IMR-90 (cell line): ENCODE measurements at regions not wholly inside any gene's neighbourhood (a gene's known extent, or its start where the extent isn't known, plus 50 kb on each side); places are given as distances from the start of the nearest gene placed in this dataset.

ENCODE experiments used
- ATAC-seq: fragments of 200-7000 bp; cut with Tn5 transposase; 2 replicates; pipeline ENCODE4 v1.9.1; 2020; ENCODE audit warnings: low read depth, mild to moderate bottlenecking, moderate library complexity
- BruUV-seq: library from RNA; stranded (reverse); fragments of 400-500 nt; replicated peaks from 2 replicates; lab custom pipeline; 2021; lab: Mats Ljungman, UMichigan
- CTCF ChIA-PET: fragments of 300-600 bp; formaldehyde crosslinking; extraction: SDS; loops from one replicate; lab custom pipeline; 2021; ENCODE audit warnings: antibody characterized with exemption; lab: Yijun Ruan, JAX
- POLR2A ChIA-PET: fragments of 300-600 bp; sonication (Branson Sonifier 250); formaldehyde crosslinking; loops from one replicate; lab custom pipeline; 2022; ENCODE audit warnings: antibody characterized with exemption; ENCODE audit not compliant: unreplicated experiment; lab: Charles Lee
- DNase-seq: peaks from one replicate; pipeline ENCODE4 v3.0.0; 2013
- H2AFZ ChIP-seq: replicated peaks from 2 replicates; pipeline ENCODE3; 2013; ENCODE audit warnings: low read length, mild to moderate bottlenecking; ENCODE audit not compliant: poor library complexity
- H2AK5ac ChIP-seq: 2 replicates; pipeline ENCODE4 v1.6.1; 2013; ENCODE audit warnings: low read depth, low read length, inconsistent platforms
- H2AK9ac ChIP-seq: replicated peaks from 2 replicates; pipeline ENCODE3; 2013; ENCODE audit warnings: mild to moderate bottlenecking, low read depth, low read length, moderate library complexity; ENCODE audit not compliant: poor library complexity
- H2BK120ac ChIP-seq: 2 replicates; pipeline ENCODE4 v1.6.1; 2013; ENCODE audit warnings: low read depth, low read length, inconsistent platforms
- H2BK15ac ChIP-seq: 3 replicates; pipeline ENCODE4 v1.6.1; 2013; ENCODE audit warnings: low read depth, low read length, inconsistent platforms
- H2BK20ac ChIP-seq: 2 replicates; pipeline ENCODE4 v1.6.1; 2013; ENCODE audit warnings: low read depth, mild to moderate bottlenecking, inconsistent platforms, low read length, moderate library complexity
- H2BK5ac ChIP-seq: 2 replicates; pipeline ENCODE4 v1.6.1; 2013; ENCODE audit warnings: mild to moderate bottlenecking, low read depth, low read length, inconsistent platforms; ENCODE audit not compliant: poor library complexity, severe bottlenecking
- H3K14ac ChIP-seq: replicated peaks from 2 replicates; pipeline ENCODE4 v1.6.1; 2013; ENCODE audit warnings: low read depth, low read length, inconsistent platforms
- H3K18ac ChIP-seq: 2 replicates; pipeline ENCODE4 v1.6.1; 2013; ENCODE audit warnings: low read depth, low read length, control low read depth
- H3K23ac ChIP-seq: 2 replicates; pipeline ENCODE4 v1.6.1; 2013; ENCODE audit warnings: low read depth, low read length, inconsistent platforms
- H3K27ac ChIP-seq: 2 replicates; pipeline ENCODE4 v1.5.1; 2013; ENCODE audit warnings: mild to moderate bottlenecking, control low read depth, low read length; ENCODE audit not compliant: insufficient read depth
- H3K27me3 ChIP-seq: 2 replicates; pipeline ENCODE4 v1.6.1; 2013; ENCODE audit warnings: low read length; ENCODE audit not compliant: control insufficient read depth, insufficient read depth
- H3K36me3 ChIP-seq: 2 replicates; pipeline ENCODE4 v1.6.1; 2013; ENCODE audit warnings: low read length, mixed read lengths; ENCODE audit not compliant: control insufficient read depth, insufficient read depth
- H3K4ac ChIP-seq: 2 replicates; pipeline ENCODE4 v1.6.1; 2013; ENCODE audit warnings: low read depth, low read length, inconsistent platforms
- H3K4me1 ChIP-seq: 2 replicates; pipeline ENCODE4 v1.6.1; 2013; ENCODE audit warnings: low read length, mixed read lengths; ENCODE audit not compliant: control insufficient read depth, insufficient read depth
- H3K4me2 ChIP-seq: 2 replicates; pipeline ENCODE4 v1.6.1; 2013; ENCODE audit warnings: low read depth, mild to moderate bottlenecking, control low read depth, low read length, moderate library complexity
- H3K4me3 ChIP-seq: 2 replicates; pipeline ENCODE4 v1.5.1; 2013; ENCODE audit warnings: low read depth, mild to moderate bottlenecking, control low read depth, low read length, moderate library complexity; ENCODE audit not compliant: insufficient read depth
- H3K56ac ChIP-seq: 2 replicates; pipeline ENCODE4 v1.6.1; 2013; ENCODE audit warnings: low read length, inconsistent platforms; ENCODE audit not compliant: insufficient read depth; ENCODE audit errors: extremely low read depth
- H3K79me1 ChIP-seq, 2 experiments: 2 replicates each; pipeline ENCODE4 v1.6.1; 2013; ENCODE audit warnings: low read length in 2 of 2, inconsistent platforms in 1 of 2, low read depth in 1 of 2
- H3K9ac ChIP-seq: 2 replicates; pipeline ENCODE4 v1.6.1; 2013; ENCODE audit warnings: low read depth, low read length, control low read depth
- H3K9me1 ChIP-seq: 2 replicates; pipeline ENCODE4 v1.6.1; 2013; ENCODE audit warnings: low read length, inconsistent platforms; ENCODE audit not compliant: insufficient read depth
- H3K9me3 ChIP-seq: 2 replicates; pipeline ENCODE4 v1.6.1; 2013; ENCODE audit warnings: low read length; ENCODE audit not compliant: control insufficient read depth, insufficient read depth
- H4K20me1 ChIP-seq: 2 replicates; pipeline ENCODE4 v1.6.1; 2013; ENCODE audit warnings: low read length, inconsistent platforms; ENCODE audit not compliant: insufficient read depth
- H4K5ac ChIP-seq: 2 replicates; pipeline ENCODE4 v1.6.1; 2013; ENCODE audit warnings: mild to moderate bottlenecking, low read depth, low read length, control low read depth
- H4K8ac ChIP-seq, 2 experiments: 2 replicates each; pipeline ENCODE4 v1.6.1; 2013; ENCODE audit warnings: low read depth in 2 of 2, low read length in 2 of 2, control low read depth in 1 of 2, inconsistent platforms in 1 of 2
- H4K91ac ChIP-seq: 2 replicates; pipeline ENCODE4 v1.6.1; 2013; ENCODE audit warnings: low read depth, low read length, inconsistent platforms; ENCODE audit not compliant: insufficient read depth
- BHLHE40 ChIP-seq: fragments of 150-350 bp; IDR thresholded peaks from 2 replicates; pipeline ENCODE4 v1.6.1; 2016; ENCODE audit warnings: mild to moderate bottlenecking, low read depth, low read length
- CEBPB ChIP-seq: IDR thresholded peaks from 2 replicates; pipeline ENCODE4 v1.6.1; 2012; ENCODE audit warnings: low read depth, low read length, improper control_type of control experiment
- CHD1 ChIP-seq: IDR thresholded peaks from 2 replicates; pipeline ENCODE4 v1.6.1; 2012; ENCODE audit warnings: low read depth, low read length, improper control_type of control experiment
- FOS ChIP-seq: fragments of 150-350 bp; IDR thresholded peaks from 2 replicates; pipeline ENCODE4 v1.6.1; 2016; ENCODE audit warnings: low read depth, low read length
- MAFK ChIP-seq: IDR thresholded peaks from 2 replicates; pipeline ENCODE4 v1.6.1; 2012; ENCODE audit warnings: low read depth, low read length, improper control_type of control experiment
- MAZ ChIP-seq: IDR thresholded peaks from 2 replicates; pipeline ENCODE4 v1.6.1; 2012; ENCODE audit warnings: low read depth, mild to moderate bottlenecking, low read length, improper control_type of control experiment, moderate library complexity, borderline replicate concordance
- MXI1 ChIP-seq: IDR thresholded peaks from 2 replicates; pipeline ENCODE4 v1.6.1; 2012; ENCODE audit warnings: low read depth, mild to moderate bottlenecking, low read length, moderate library complexity, borderline replicate concordance
- NFE2L2 ChIP-seq: fragments of 150-350 bp; IDR thresholded peaks from 2 replicates; pipeline ENCODE4 v1.6.1; 2016; ENCODE audit warnings: low read depth, mild to moderate bottlenecking, low read length
- POLR2A ChIP-seq: IDR thresholded peaks from 2 replicates; pipeline ENCODE4 v1.6.1; 2012; ENCODE audit warnings: mild to moderate bottlenecking, low read depth, low read length
- RAD21 ChIP-seq: IDR thresholded peaks from 2 replicates; pipeline ENCODE4 v1.6.1; 2012; ENCODE audit warnings: low read length, improper control_type of control experiment
- RCOR1 ChIP-seq: IDR thresholded peaks from 2 replicates; pipeline ENCODE4 v1.6.1; 2012; ENCODE audit warnings: mild to moderate bottlenecking, low read length, improper control_type of control experiment; ENCODE audit not compliant: insufficient replicate concordance
- RFX5 ChIP-seq: IDR thresholded peaks from 2 replicates; pipeline ENCODE4 v1.8.0; 2012; ENCODE audit warnings: low read depth, mild to moderate bottlenecking, low read length, moderate library complexity
- SMC3 ChIP-seq: fragments of 150-350 bp; IDR thresholded peaks from 2 replicates; pipeline ENCODE4 v1.6.1; 2016; ENCODE audit warnings: low read depth, mild to moderate bottlenecking, antibody characterized with exemption, low read length, moderate library complexity
- WGBS, 2 experiments: methylation state at CpG; one replicate each; pipeline versions ENCODE4 v1.1.5 to v1.1.7; 2013; ENCODE audit warnings: missing lambda C conversion rate in 2 of 2; ENCODE audit not compliant: insufficient read length in 1 of 2; ENCODE audit errors: extremely low coverage in 2 of 2; 5-methylcytosine and 5-hydroxymethylcytosine counted together
- dilution Hi-C: fragments of 300-500 bp; cut with HindIII; formaldehyde crosslinking; loops from one replicate; pipeline ENCODE4 v1.14.3; 2018; ENCODE audit warnings: low sequenced_read_pairs; ENCODE audit not compliant: unreplicated experiment
- in situ Hi-C: fragments of 300-500 bp; cut with MboI; formaldehyde crosslinking; loops from 3 replicates; pipeline ENCODE4 v1.14.3; 2019; ENCODE audit warnings: low sequenced_read_pairs, inconsistent platforms, mixed read lengths
- intact Hi-C: fragments of 100-400 bp; cut with micrococcal nuclease; formaldehyde crosslinking; loops from 2 replicates; pipeline ENCODE4 v1.10.0; 2022
- TF ChIP-seq, protein P1 (sequence below): fragments of 150-350 bp; IDR thresholded peaks from 2 replicates; pipeline ENCODE4 v1.6.1; 2016; ENCODE audit warnings: low read depth, mild to moderate bottlenecking, low read length, moderate library complexity, borderline replicate concordance
- TF ChIP-seq, protein P2 (sequence below): conservative IDR thresholded peaks from 2 replicates; pipeline ENCODE4 v1.5.1; 2012; ENCODE audit warnings: mild to moderate bottlenecking, low read depth, low read length, improper control_type of control experiment
- TF ChIP-seq, protein P3 (sequence below): fragments of 150-350 bp; IDR thresholded peaks from 2 replicates; pipeline ENCODE4 v1.6.1; 2017; ENCODE audit warnings: mild to moderate bottlenecking, antibody characterized with exemption, low read length, low read depth

DNA sequence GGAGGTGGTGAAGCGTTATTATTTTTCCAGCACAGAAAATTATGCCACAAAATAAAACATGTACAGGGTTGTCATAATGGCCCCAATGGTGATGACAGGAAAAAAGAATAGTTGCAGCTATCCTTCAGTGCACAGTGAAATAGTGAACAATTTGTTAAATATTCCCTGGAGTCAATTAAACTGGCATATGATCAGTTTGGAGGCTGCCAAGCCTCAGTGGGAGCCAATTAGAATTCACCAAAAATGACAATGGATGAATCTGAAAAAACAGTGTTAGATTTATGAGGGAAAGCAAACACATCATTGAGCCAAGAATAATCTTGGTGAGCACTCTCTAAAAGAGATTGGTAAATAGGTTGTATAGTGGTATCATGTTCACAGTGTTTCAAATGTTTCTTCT is 146.3 kb downstream of the OTUD1 start:
- no peak overlapping the region for H2AK9ac ChIP-seq
- no peak overlapping the region for H2BK120ac ChIP-seq
- no TSS peak for BruUV-seq
- ChIA-PET POLR2A (no interaction called here), CTCF (no interaction called here)
- H3K36me3 ChIP-seq: no peaks in the 10 kb centered on the region
- DNase-seq (no peak), ATAC-seq (no peak)
- H3K9me1 ChIP-seq: no peaks in the 10 kb centered on the region
- H4K5ac ChIP-seq: no peak overlapping the region
- no peak overlapping the region for H3K18ac ChIP-seq
- intact Hi-C loops: no loop called here
- H3K23ac ChIP-seq: no peak overlapping the region
- dilution Hi-C loops: no loop called here
- no peak overlapping the region for H3K9ac ChIP-seq
- no peak overlapping the region for H2BK15ac ChIP-seq
- H3K27ac ChIP-seq: no peak overlapping the region
- H3K27me3 ChIP-seq: no peaks in the 10 kb centered on the region
- H3K14ac ChIP-seq: no peak overlapping the region
- TF ChIP-seq, protein P1, sequence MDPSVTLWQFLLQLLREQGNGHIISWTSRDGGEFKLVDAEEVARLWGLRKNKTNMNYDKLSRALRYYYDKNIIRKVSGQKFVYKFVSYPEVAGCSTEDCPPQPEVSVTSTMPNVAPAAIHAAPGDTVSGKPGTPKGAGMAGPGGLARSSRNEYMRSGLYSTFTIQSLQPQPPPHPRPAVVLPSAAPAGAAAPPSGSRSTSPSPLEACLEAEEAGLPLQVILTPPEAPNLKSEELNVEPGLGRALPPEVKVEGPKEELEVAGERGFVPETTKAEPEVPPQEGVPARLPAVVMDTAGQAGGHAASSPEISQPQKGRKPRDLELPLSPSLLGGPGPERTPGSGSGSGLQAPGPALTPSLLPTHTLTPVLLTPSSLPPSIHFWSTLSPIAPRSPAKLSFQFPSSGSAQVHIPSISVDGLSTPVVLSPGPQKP: no peak
- TF ChIP-seq RAD21 (no peak), BHLHE40 (no peak), CHD1 (no peak), SMC3 (no peak), MAFK (no peak), POLR2A (no peak), MXI1 (no peak), MAZ (no peak), RFX5 (no peak), NFE2L2 (no peak), RCOR1 (no peak), CEBPB (no peak), FOS (no peak)
- TF ChIP-seq, protein P2, sequence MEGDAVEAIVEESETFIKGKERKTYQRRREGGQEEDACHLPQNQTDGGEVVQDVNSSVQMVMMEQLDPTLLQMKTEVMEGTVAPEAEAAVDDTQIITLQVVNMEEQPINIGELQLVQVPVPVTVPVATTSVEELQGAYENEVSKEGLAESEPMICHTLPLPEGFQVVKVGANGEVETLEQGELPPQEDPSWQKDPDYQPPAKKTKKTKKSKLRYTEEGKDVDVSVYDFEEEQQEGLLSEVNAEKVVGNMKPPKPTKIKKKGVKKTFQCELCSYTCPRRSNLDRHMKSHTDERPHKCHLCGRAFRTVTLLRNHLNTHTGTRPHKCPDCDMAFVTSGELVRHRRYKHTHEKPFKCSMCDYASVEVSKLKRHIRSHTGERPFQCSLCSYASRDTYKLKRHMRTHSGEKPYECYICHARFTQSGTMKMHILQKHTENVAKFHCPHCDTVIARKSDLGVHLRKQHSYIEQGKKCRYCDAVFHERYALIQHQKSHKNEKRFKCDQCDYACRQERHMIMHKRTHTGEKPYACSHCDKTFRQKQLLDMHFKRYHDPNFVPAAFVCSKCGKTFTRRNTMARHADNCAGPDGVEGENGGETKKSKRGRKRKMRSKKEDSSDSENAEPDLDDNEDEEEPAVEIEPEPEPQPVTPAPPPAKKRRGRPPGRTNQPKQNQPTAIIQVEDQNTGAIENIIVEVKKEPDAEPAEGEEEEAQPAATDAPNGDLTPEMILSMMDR: no peak
- TF ChIP-seq, protein P3, sequence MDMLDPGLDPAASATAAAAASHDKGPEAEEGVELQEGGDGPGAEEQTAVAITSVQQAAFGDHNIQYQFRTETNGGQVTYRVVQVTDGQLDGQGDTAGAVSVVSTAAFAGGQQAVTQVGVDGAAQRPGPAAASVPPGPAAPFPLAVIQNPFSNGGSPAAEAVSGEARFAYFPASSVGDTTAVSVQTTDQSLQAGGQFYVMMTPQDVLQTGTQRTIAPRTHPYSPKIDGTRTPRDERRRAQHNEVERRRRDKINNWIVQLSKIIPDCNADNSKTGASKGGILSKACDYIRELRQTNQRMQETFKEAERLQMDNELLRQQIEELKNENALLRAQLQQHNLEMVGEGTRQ: no peak
- no peaks in the 10 kb centered on the region for H3K4me1 ChIP-seq
- no peak overlapping the region for H3K56ac ChIP-seq
- H4K20me1 ChIP-seq: no peaks in the 10 kb centered on the region
- H4K8ac ChIP-seq: no peak overlapping the region
- peaks cover 6% of the 10 kb centered on the region for H3K9me3 ChIP-seq
- no peak overlapping the region for H4K91ac ChIP-seq
- H3K4ac ChIP-seq: no peak overlapping the region
- no peak overlapping the region for H2AK5ac ChIP-seq
- H2BK5ac ChIP-seq: no peak overlapping the region
- H3K4me3 ChIP-seq: no peak overlapping the region
- H3K4me2 ChIP-seq: no peak overlapping the region
- in situ Hi-C loops: no loop called here
- H3K79me1 ChIP-seq: no peaks in the 10 kb centered on the region
- no CpG with 5 or more reads among the region's 1 CpG for WGBS, 2 experiments
- H2BK20ac ChIP-seq: no peak overlapping the region
- no peak overlapping the region for H2AFZ ChIP-seq
